ENCODE measurements at regions not wholly inside any gene's neighbourhood (a gene's known extent, or its start where the extent isn't known, plus 50 kb on each side); places are given as distances from the start of the nearest gene placed in this dataset.

GRCh38 chr22:22099194-22099486 is 116.6 kb upstream of the TOP3B start:
- H2BK12ac ChIP-seq (ENCODE audit: low read depth, low read length): no peak overlapping the region
- no peaks in the 10 kb centered on the region for H3K36me3 ChIP-seq (ENCODE audit: control insufficient read depth in 2 of 4, insufficient read depth in 4 of 4, low read length in 3 of 4)
- ChIA-PET CTCF (ENCODE audit: partially characterized antibody) (interaction anchor here (0.7 to 5.8 kb wide), 5 partner anchors 10 to 108 kb away, joined by 3 to 47 read pairs (median 3); no protein-coding TSS in a partner anchor), POLR2A (ENCODE audit: partially characterized antibody) (no interaction called here)
- H4K8ac ChIP-seq (ENCODE audit: extremely low read depth, insufficient read depth, low read length): no peak overlapping the region
- no peak overlapping the region for H2BK20ac ChIP-seq (ENCODE audit: low read length)
- no peak overlapping the region for H4K5ac ChIP-seq (ENCODE audit: insufficient read length, low read depth, low read length)
- H3K23ac ChIP-seq (ENCODE audit: insufficient read length): no peak overlapping the region
- no peaks in the 10 kb centered on the region for H3K79me1 ChIP-seq (ENCODE audit: low read depth, low read length)
- H3K4ac ChIP-seq (replicated peaks; ENCODE audit: insufficient read length, low read depth, low read length): no peak overlapping the region
- peaks cover 73 to 91% (median 86%) of the 10 kb centered on the region in 4 experiments for H3K27me3 ChIP-seq (replicated peaks in 1 of 4; ENCODE audit: control insufficient read depth in 3 of 4, extremely low read depth in 1 of 4, insufficient read depth in 3 of 4, low read length in 3 of 4)
- H2AFZ ChIP-seq (ENCODE audit: low read length): no peak overlapping the region
- H3K4me3 ChIP-seq (ENCODE audit: extremely low read depth in 1 of 4, insufficient read depth in 2 of 4, low read depth in 3 of 4, low read length in 4 of 4): no peak overlapping the region
- no peak overlapping the region for H3K56ac ChIP-seq (replicated peaks; ENCODE audit: insufficient read length, low read depth, low read length)
- no peak overlapping the region for H2BK120ac ChIP-seq (replicated peaks; ENCODE audit: low read depth, low read length)
- H3K9me3 ChIP-seq (ENCODE audit: insufficient read depth in 2 of 2, low read depth in 1 of 2, low read length in 1 of 2): no peaks in the 10 kb centered on the region
- no peak overlapping the region for H3K14ac ChIP-seq (ENCODE audit: insufficient read length)
- no peak for DNase-seq (ENCODE audit: low read depth in 1 of 2, low spot score in 2 of 2)
- H2BK15ac ChIP-seq (ENCODE audit: low read length): no peak overlapping the region
- WGBS, 2 experiments (ENCODE audit: extremely low coverage in 1 of 2, insufficient coverage in 1 of 2, insufficient read length in 1 of 2, insufficient replicate concordance in 2 of 2, low coverage in 1 of 2, low lambda C conversion rate in 2 of 2, missing lambda C conversion rate in 1 of 2): 82% methylated on average over 5 of the region's 5 CpGs; no CpG with 5 or more reads in 1 of the 2 experiments
- no peak overlapping the region for H2BK5ac ChIP-seq (ENCODE audit: low read depth, low read length)
- no peak overlapping the region for H3K9ac ChIP-seq (replicated peaks in 1 of 4; ENCODE audit: extremely low read depth in 1 of 4, low read depth in 3 of 4, low read length in 3 of 4)
- peaks cover 0 to 5% of the 10 kb centered on the region in 2 experiments for H4K20me1 ChIP-seq (replicated peaks in 1 of 2; ENCODE audit: control insufficient read depth in 1 of 2, insufficient read depth in 2 of 2, low read length in 2 of 2)
- no peak overlapping the region for H3K18ac ChIP-seq (ENCODE audit: extremely low read depth, low read length)
- H4K91ac ChIP-seq (replicated peaks; ENCODE audit: insufficient read length, low read length): no peak overlapping the region
- no peaks in the 10 kb centered on the region for H3K4me1 ChIP-seq (replicated peaks in 1 of 4; ENCODE audit: control insufficient read depth in 3 of 4, insufficient read depth in 4 of 4, low read length in 3 of 4)
- no peak overlapping the region for H3K27ac ChIP-seq (ENCODE audit: low read depth, low read length)
- H2AK5ac ChIP-seq (ENCODE audit: low read depth, low read length): no peak overlapping the region
- no peak for FAIRE-seq
- H3K79me2 ChIP-seq (ENCODE audit: control insufficient read depth in 1 of 2, insufficient read depth in 2 of 2, low read length in 2 of 2): no peaks in the 10 kb centered on the region
- no peak overlapping the region for H3K4me2 ChIP-seq (ENCODE audit: insufficient read depth in 1 of 2, low read depth in 2 of 2, low read length in 2 of 2)
- no peaks in the 10 kb centered on the region for H3K23me2 ChIP-seq (ENCODE audit: low read depth, low read length)
- no peak for TF ChIP-seq YY1 (IDR thresholded peaks at IDR 0.05; ENCODE audit: low read depth, low read length)
- no peak for TF ChIP-seq POU5F1 (IDR thresholded peaks at IDR 0.05; ENCODE audit: low read depth, low read length)
- no peak for TF ChIP-seq NRF1 (IDR thresholded peaks at IDR 0.05; ENCODE audit: low read depth, low read length)
- TF ChIP-seq KDM5A (IDR thresholded peaks at IDR 0.05; ENCODE audit: low read length): no peak
- TF ChIP-seq JUN (IDR thresholded peaks at IDR 0.05; ENCODE audit: low read depth, low read length): no peak
